ENCODE measurements at regions not wholly inside any gene's neighbourhood (a gene's known extent, or its start where the extent isn't known, plus 50 kb on each side); places are given as distances from the start of the nearest gene placed in this dataset.

DNA sequence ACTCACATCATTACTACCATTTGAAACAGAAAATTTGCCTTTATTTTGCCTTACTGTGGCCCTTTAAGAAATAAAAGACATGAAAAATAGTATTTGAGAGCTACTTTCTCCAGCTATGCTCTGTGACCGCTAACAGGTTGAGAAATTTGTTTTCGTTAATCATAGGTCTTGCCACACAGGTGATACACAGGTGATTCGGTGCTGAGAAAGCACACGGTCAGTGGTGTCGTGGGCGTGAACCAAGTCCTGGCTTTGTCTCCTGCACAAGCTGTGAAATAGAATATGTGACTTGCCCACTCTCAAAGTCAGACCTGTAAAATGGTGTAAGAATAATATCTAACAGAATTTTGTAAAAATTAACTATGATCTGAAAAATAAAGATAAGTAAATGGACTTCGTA lies 155.3 kb upstream of the SLC39A10 start:
- H2BK20ac ChIP-seq (ENCODE audit: low read length): no peak overlapping the region
- no peaks in the 10 kb centered on the region for H3K36me3 ChIP-seq (ENCODE audit: control insufficient read depth in 2 of 4, insufficient read depth in 4 of 4, low read length in 3 of 4)
- H2BK120ac ChIP-seq (replicated peaks; ENCODE audit: low read depth, low read length): no peak overlapping the region
- H3K4ac ChIP-seq (replicated peaks; ENCODE audit: insufficient read length, low read depth, low read length): no peak overlapping the region
- H3K18ac ChIP-seq (ENCODE audit: extremely low read depth, low read length): no peak overlapping the region
- H3K4me2 ChIP-seq (ENCODE audit: insufficient read depth in 1 of 2, low read depth in 2 of 2, low read length in 2 of 2): no peak overlapping the region
- H3K4me1 ChIP-seq (replicated peaks in 1 of 4; ENCODE audit: control insufficient read depth in 3 of 4, insufficient read depth in 4 of 4, low read length in 3 of 4): no peaks in the 10 kb centered on the region
- no peaks in the 10 kb centered on the region for H3K79me1 ChIP-seq (ENCODE audit: low read depth, low read length)
- H3K9ac ChIP-seq (replicated peaks in 1 of 4; ENCODE audit: extremely low read depth in 1 of 4, low read depth in 3 of 4, low read length in 3 of 4): no peak overlapping the region
- H3K27me3 ChIP-seq (replicated peaks in 1 of 4; ENCODE audit: control insufficient read depth in 3 of 4, extremely low read depth in 1 of 4, insufficient read depth in 3 of 4, low read length in 3 of 4): no peaks in the 10 kb centered on the region
- H3K56ac ChIP-seq (replicated peaks; ENCODE audit: insufficient read length, low read depth, low read length): no peak overlapping the region
- no peak overlapping the region for H2AK5ac ChIP-seq (ENCODE audit: low read depth, low read length)
- 85% methylated on average over 7 of the region's 7 CpGs; no CpG with 5 or more reads in 1 of the 2 experiments for WGBS, 2 experiments (ENCODE audit: extremely low coverage in 1 of 2, insufficient coverage in 1 of 2, insufficient read length in 1 of 2, insufficient replicate concordance in 2 of 2, low coverage in 1 of 2, low lambda C conversion rate in 2 of 2, missing lambda C conversion rate in 1 of 2)
- no peak for FAIRE-seq
- ChIA-PET POLR2A (ENCODE audit: partially characterized antibody) (interaction anchor here (0.7 kb wide), 1 partner anchor 33 kb away, joined by 3 read pairs; no protein-coding TSS in a partner anchor), CTCF (ENCODE audit: partially characterized antibody) (interaction anchor here (0.8 kb wide), 1 partner anchor 13 kb away, joined by 3 read pairs; no protein-coding TSS in a partner anchor)
- H3K23me2 ChIP-seq (ENCODE audit: low read depth, low read length): no peaks in the 10 kb centered on the region
- no peak overlapping the region for H2BK5ac ChIP-seq (ENCODE audit: low read depth, low read length)
- no peak overlapping the region for H2BK12ac ChIP-seq (ENCODE audit: low read depth, low read length)
- no peaks in the 10 kb centered on the region for H3K79me2 ChIP-seq (ENCODE audit: control insufficient read depth in 1 of 2, insufficient read depth in 2 of 2, low read length in 2 of 2)
- TF ChIP-seq GTF2F1 (IDR thresholded peaks at IDR 0.05; ENCODE audit: borderline replicate concordance, low read depth, low read length) (no peak), KDM1A (IDR thresholded peaks at IDR 0.05; ENCODE audit: borderline replicate concordance, low read length) (no peak), ASH2L (IDR thresholded peaks at IDR 0.05; ENCODE audit: low read length) (no peak), POLR2A (IDR thresholded peaks at IDR 0.05; ENCODE audit: control extremely low read depth in 1 of 2, low read depth in 2 of 2, low read length in 2 of 2) (no peak), JUN (IDR thresholded peaks at IDR 0.05; ENCODE audit: low read depth, low read length) (no peak), CBX5 (IDR thresholded peaks at IDR 0.05; ENCODE audit: low read depth, low read length) (no peak)
- no peak overlapping the region for H2BK15ac ChIP-seq (ENCODE audit: low read length)
- H3K23ac ChIP-seq (ENCODE audit: insufficient read length): no peak overlapping the region
- H3K14ac ChIP-seq (ENCODE audit: insufficient read length): no peak overlapping the region
- no peak overlapping the region for H3K27ac ChIP-seq (ENCODE audit: low read depth, low read length)
- no peak overlapping the region for H2AFZ ChIP-seq (ENCODE audit: low read length)
- no peaks in the 10 kb centered on the region for H3K9me3 ChIP-seq (ENCODE audit: insufficient read depth in 2 of 2, low read depth in 1 of 2, low read length in 1 of 2)
- H4K8ac ChIP-seq (ENCODE audit: extremely low read depth, insufficient read depth, low read length): no peak overlapping the region
- no peaks in the 10 kb centered on the region for H4K20me1 ChIP-seq (replicated peaks in 1 of 2; ENCODE audit: control insufficient read depth in 1 of 2, insufficient read depth in 2 of 2, low read length in 2 of 2)
- DNase-seq (ENCODE audit: low read depth in 1 of 2, low spot score in 2 of 2): no peak
- no peak overlapping the region for H4K5ac ChIP-seq (ENCODE audit: insufficient read length, low read depth, low read length)
- H4K91ac ChIP-seq (replicated peaks; ENCODE audit: insufficient read length, low read length): no peak overlapping the region
- H3K4me3 ChIP-seq (ENCODE audit: extremely low read depth in 1 of 4, insufficient read depth in 2 of 4, low read depth in 3 of 4, low read length in 4 of 4): no peak overlapping the region
